NCI-H2196 treated with DMSO at 0.1 percent for 48 hours (cell line): ENCODE measurements at regions not wholly inside any gene's neighbourhood (a gene's known extent, or its start where the extent isn't known, plus 50 kb on each side); places are given as distances from the start of the nearest gene placed in this dataset.

ENCODE experiments used
- DNase-seq: peaks from one replicate; lab custom pipeline; 2025; ENCODE audit not compliant: unreplicated experiment; lab: John Stamatoyannopoulos, UW

- no peak for DNase-seq
Observed at GRCh38 chr2:2755990-2756389, 424.9 kb upstream of the MYT1L start.

GRCh38 chr2:2754940-2755339, 423.9 kb upstream of the MYT1L start:
- no peak for DNase-seq

- DNase-seq, result no peak
Observed at GRCh38 chr2:2751715-2752315, 420.7 kb upstream of the MYT1L start.

- no peak for DNase-seq
Observed at GRCh38 chr2:2750867-2751714, 420.0 kb upstream of the MYT1L start.

- DNase-seq, result no peak
Observed at GRCh38 chr2:2749206-2749598, 418.1 kb upstream of the MYT1L start.

- DNase-seq, result no peak
Observed at GRCh38 chr2:2748399-2749205, 417.5 kb upstream of the MYT1L start.

- no peak for DNase-seq
Observed at GRCh38 chr2:2747797-2748301, 416.8 kb upstream of the MYT1L start.

GRCh38 chr2:2746731-2747130, 415.7 kb upstream of the MYT1L start:
- no peak for DNase-seq

- DNase-seq, result no peak
Observed at GRCh38 chr2:2744958-2745715, 414.1 kb upstream of the MYT1L start.

GRCh38 chr2:2744107-2744506, 413.0 kb upstream of the MYT1L start:
- DNase-seq, result no peak

GRCh38 chr2:2743164-2743571, 412.1 kb upstream of the MYT1L start:
- peak; percentile 72 for DNase-seq

GRCh38 chr2:2742726-2743125, 411.7 kb upstream of the MYT1L start:
- peak; percentile 50 for DNase-seq

GRCh38 chr2:2740238-2740775, 409.2 kb upstream of the MYT1L start:
- no peak for DNase-seq

GRCh38 chr2:2739231-2739795, 408.2 kb upstream of the MYT1L start:
- DNase-seq, result no peak

- no peak for DNase-seq
Observed at GRCh38 chr2:2738684-2739083, 407.6 kb upstream of the MYT1L start.

GRCh38 chr2:2738276-2738675, 407.2 kb upstream of the MYT1L start:
- DNase-seq, result no peak

GRCh38 chr2:2735041-2735440, 404.0 kb upstream of the MYT1L start:
- no peak for DNase-seq

GRCh38 chr2:2734308-2734707, 403.2 kb upstream of the MYT1L start:
- no peak for DNase-seq

GRCh38 chr2:2733818-2734217, 402.7 kb upstream of the MYT1L start:
- DNase-seq, result no peak
